ENCODE measurements at regions not wholly inside any gene's neighbourhood (a gene's known extent, or its start where the extent isn't known, plus 50 kb on each side); places are given as distances from the start of the nearest gene placed in this dataset.

DNA sequence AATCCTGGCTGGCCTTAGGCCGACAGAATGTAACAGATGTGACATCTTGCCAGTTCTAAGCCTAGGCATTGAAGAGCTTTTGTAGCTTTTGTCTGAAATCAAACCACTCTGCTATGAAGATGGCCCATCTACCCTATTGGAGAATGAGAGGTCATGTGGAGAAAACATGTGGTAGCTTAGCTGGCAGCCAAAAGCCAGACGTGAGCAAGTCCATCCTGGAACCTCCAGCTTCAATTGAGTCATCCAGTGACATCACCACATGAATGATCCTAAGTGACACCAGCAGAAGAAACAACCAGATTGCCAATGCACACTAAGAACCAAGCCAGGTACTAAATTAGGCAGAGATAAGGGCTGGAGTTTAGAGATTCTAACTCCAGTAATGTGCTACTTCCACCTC is 154.8 kb upstream of the ZFP42 start:
- 54% methylated on average over 2 of the region's 2 CpGs for WGBS
- Histone ChIP-seq H3K36me3 (no peaks in the 10 kb centered on the region), H3K27me3 (no peaks in the 10 kb centered on the region), H3K9me3 (no peaks in the 10 kb centered on the region), H3K4me3 (no peak overlapping the region), H3K27ac (no peak overlapping the region), H3K4me1 (no peaks in the 10 kb centered on the region)
- no peak for DNase-seq (ENCODE audit: low spot score in 2 of 2)
- no peak for TF ChIP-seq EP300 (IDR thresholded peaks at IDR 0.05)
- TF ChIP-seq POLR2A (IDR thresholded peaks at IDR 0.05), result no peak
- no peak for TF ChIP-seq POLR2AphosphoS5 (IDR thresholded peaks at IDR 0.05)
- TF ChIP-seq, protein P1, sequence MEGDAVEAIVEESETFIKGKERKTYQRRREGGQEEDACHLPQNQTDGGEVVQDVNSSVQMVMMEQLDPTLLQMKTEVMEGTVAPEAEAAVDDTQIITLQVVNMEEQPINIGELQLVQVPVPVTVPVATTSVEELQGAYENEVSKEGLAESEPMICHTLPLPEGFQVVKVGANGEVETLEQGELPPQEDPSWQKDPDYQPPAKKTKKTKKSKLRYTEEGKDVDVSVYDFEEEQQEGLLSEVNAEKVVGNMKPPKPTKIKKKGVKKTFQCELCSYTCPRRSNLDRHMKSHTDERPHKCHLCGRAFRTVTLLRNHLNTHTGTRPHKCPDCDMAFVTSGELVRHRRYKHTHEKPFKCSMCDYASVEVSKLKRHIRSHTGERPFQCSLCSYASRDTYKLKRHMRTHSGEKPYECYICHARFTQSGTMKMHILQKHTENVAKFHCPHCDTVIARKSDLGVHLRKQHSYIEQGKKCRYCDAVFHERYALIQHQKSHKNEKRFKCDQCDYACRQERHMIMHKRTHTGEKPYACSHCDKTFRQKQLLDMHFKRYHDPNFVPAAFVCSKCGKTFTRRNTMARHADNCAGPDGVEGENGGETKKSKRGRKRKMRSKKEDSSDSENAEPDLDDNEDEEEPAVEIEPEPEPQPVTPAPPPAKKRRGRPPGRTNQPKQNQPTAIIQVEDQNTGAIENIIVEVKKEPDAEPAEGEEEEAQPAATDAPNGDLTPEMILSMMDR (IDR thresholded peaks at IDR 0.05), result no peak

DNA sequence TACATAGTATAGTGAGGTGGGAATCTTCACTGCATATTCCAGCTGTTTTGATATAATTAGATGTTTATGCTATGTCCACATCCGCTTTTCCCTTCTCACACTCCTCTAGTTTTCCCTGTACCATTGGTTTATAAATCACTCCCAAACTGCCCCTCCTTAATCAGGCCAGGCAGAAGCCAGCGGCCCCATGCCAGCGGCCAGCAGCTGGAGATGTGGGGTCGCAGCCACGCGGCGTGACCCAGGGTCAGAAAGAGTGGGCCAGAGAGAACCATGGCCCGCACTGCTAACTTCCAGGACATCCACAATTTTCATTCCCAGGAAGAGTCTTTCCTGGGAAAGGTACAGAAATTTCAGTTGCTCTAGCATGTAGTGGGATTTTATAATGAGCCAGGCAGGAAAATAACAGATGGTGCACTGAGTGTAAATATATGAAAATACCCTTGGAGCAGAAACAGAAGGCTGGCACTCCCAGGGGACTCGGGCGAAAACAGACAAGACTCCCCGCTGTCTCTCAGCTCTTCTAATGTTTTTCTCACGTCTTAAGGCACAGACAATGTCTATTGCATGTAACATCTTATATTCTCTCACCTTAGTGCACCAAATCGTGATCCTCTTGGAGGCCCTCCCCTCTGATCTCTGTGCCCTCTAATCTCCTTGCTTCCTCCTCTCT is 145.9 kb upstream of the ZFP42 start:
- 81% methylated on average over 13 of the region's 13 CpGs for WGBS
- Histone ChIP-seq H3K9me3 (no peaks in the 10 kb centered on the region), H3K27me3 (no peaks in the 10 kb centered on the region), H3K4me1 (no peaks in the 10 kb centered on the region), H3K27ac (no peak overlapping the region), H3K4me3 (no peak overlapping the region), H3K36me3 (no peaks in the 10 kb centered on the region)
- no peak for DNase-seq (ENCODE audit: low spot score in 2 of 2)
- TF ChIP-seq POLR2A (IDR thresholded peaks at IDR 0.05) (no peak), POLR2AphosphoS5 (IDR thresholded peaks at IDR 0.05) (no peak), EP300 (IDR thresholded peaks at IDR 0.05) (no peak)
- TF ChIP-seq, protein P1 (IDR thresholded peaks at IDR 0.05), result no peak

DNA sequence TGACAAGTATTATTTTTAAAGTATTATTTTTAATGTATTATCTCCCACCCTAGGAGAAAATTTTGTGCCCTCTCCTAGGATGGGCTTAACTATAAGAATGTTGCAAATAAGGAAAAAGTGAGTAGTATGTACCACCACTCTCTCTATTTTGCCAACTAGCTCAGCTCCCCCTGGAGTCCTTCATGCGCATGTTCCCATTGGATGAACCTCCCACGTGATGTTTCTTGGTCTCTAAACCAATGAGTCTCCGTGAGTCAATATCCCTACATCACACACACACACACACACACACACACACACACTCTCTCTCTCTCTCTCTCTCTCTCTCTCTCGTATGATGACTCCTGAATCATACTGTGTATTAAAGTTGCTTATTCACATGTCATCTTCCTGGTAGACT is 129.7 kb upstream of the ZFP42 start:
- no peaks in the 10 kb centered on the region for H3K36me3 ChIP-seq
- TF ChIP-seq, protein P1 (IDR thresholded peaks at IDR 0.05), result no peak
- TF ChIP-seq POLR2A (IDR thresholded peaks at IDR 0.05) (no peak), POLR2AphosphoS5 (IDR thresholded peaks at IDR 0.05) (no peak), EP300 (IDR thresholded peaks at IDR 0.05) (no peak)
- DNase-seq (ENCODE audit: low spot score in 2 of 2), result no peak
- no peak overlapping the region for H3K27ac ChIP-seq
- 77% methylated on average over 4 of the region's 4 CpGs for WGBS
- H3K9me3 ChIP-seq, result no peaks in the 10 kb centered on the region
- no peaks in the 10 kb centered on the region for H3K27me3 ChIP-seq
- no peaks in the 10 kb centered on the region for H3K4me1 ChIP-seq
- H3K4me3 ChIP-seq, result no peak overlapping the region

DNA sequence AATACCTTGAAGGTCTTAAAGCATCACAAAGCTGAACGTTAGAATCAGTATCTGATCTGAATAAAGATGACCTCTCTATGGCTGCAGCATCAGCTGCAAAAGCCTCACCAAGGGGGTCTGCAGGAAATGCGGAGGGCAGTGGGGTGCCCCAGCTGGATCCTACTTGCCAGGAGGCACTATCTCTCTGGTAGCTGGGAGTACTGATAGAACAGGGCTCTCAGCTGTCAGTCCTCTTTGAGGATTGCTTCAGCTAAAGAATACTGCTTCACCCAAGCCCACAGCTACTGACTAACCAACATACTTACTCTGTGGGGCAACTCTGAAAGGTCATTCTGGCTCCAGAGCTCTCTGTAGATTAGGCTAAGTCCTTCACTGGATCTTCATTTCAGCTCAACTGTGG is 112.5 kb upstream of the ZFP42 start:
- Histone ChIP-seq H3K27me3 (no peaks in the 10 kb centered on the region), H3K4me3 (no peak overlapping the region), H3K27ac (no peak overlapping the region), H3K4me1 (no peaks in the 10 kb centered on the region), H3K9me3 (no peaks in the 10 kb centered on the region), H3K36me3 (no peaks in the 10 kb centered on the region)
- TF ChIP-seq, protein P1 (IDR thresholded peaks at IDR 0.05), result no peak
- no peak for TF ChIP-seq POLR2A (IDR thresholded peaks at IDR 0.05)
- TF ChIP-seq EP300 (IDR thresholded peaks at IDR 0.05), result no peak
- TF ChIP-seq POLR2AphosphoS5 (IDR thresholded peaks at IDR 0.05), result no peak
- 69% methylated on average over 2 of the region's 2 CpGs for WGBS
- DNase-seq (ENCODE audit: low spot score in 2 of 2), result no peak

DNA sequence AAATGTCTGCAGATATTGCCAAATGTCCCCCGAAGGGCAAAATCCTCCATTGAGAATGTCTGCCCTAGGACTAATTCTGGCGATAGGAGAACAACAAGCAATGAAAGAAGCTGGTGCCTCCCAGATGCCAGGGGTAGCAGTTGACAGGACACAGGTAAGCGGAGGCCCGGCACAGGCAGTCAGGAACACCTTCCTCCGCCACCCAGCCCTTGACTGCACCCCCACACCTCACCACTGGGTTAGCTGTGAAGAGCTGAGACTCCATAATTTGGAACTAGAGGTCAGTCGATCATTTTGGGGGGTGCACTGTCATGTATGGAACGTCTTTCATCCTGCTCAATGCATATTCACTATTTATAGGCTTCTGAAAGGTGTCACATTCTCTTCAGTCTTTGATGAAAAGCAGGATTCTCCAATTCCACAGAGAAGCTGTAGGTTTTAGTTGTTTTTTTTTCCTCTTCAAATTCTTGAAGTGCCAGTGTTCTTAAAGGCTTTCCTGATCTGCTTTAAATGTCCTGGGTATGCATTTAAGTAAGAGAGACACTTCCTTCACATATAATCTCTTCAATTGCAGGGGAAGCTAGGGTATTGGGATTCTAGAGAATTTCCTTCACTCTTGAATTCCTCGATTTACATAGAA is 111.6 kb upstream of the ZFP42 start:
- no peaks in the 10 kb centered on the region for H3K36me3 ChIP-seq
- H3K4me1 ChIP-seq, result no peaks in the 10 kb centered on the region
- H3K4me3 ChIP-seq, result no peak overlapping the region
- WGBS, result 61% methylated on average over 8 of the region's 8 CpGs
- no peak for DNase-seq (ENCODE audit: low spot score in 2 of 2)
- H3K27me3 ChIP-seq, result no peaks in the 10 kb centered on the region
- no peaks in the 10 kb centered on the region for H3K9me3 ChIP-seq
- TF ChIP-seq POLR2A (IDR thresholded peaks at IDR 0.05) (no peak), EP300 (IDR thresholded peaks at IDR 0.05) (no peak), POLR2AphosphoS5 (IDR thresholded peaks at IDR 0.05) (no peak)
- TF ChIP-seq, protein P1 (IDR thresholded peaks at IDR 0.05), result no peak
- H3K27ac ChIP-seq, result no peak overlapping the region
